DLD1 (cell line): ENCODE measurements at regions not wholly inside any gene's neighbourhood (a gene's known extent, or its start where the extent isn't known, plus 50 kb on each side); places are given as distances from the start of the nearest gene placed in this dataset.

Experiments used
- in situ Hi-C: cut with HindIII; loops from 2 replicates; pipeline ENCODE4 v1.10.0; 2017; ENCODE audit warnings: low sequenced_read_pairs

DNA sequence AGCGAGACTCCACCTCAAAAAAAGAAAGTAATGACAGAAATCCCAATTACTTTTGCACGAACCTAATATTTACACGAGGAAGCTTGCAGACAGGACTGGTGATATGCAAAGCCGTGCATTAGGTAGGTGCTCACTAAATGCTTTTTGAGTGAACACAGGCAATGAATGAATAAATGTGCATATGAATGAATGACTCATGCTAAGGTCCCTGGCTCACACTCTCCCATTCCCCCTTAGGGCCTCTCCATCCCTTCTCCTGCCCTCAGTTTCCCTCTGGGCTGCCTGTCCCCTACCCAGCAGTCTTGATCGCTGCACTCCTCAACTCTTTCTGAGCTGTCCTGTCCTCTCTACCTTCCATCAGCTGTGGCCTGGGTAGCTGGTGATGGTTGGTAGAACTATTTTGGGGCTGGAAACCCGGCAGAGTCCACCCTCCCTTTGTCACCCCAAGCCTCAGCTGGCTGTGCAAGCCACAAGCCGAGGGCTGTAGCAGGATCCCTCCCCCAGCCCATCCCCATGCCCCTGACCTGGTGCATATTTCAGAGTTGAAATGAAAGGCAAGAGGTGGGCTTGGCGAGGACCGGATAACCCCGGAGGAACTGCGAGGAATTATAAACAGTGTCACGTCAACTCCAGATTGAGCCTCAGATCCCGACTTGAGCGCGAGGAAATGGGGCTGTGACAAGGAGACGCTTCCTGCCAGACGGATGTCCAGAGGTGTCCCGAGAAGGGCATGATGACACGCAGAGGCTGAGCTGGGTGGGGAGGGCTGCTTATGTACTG, 191.7 kb upstream of the GSC start:
- in situ Hi-C loops, result no loop called here

GRCh38 chr14:94960285-94961001, 190.5 kb upstream of the GSC start:
- in situ Hi-C loops, result no loop called here

- in situ Hi-C loops, result no loop called here
Observed at GRCh38 chr14:94953541-94954260, 183.8 kb upstream of the GSC start.

DNA sequence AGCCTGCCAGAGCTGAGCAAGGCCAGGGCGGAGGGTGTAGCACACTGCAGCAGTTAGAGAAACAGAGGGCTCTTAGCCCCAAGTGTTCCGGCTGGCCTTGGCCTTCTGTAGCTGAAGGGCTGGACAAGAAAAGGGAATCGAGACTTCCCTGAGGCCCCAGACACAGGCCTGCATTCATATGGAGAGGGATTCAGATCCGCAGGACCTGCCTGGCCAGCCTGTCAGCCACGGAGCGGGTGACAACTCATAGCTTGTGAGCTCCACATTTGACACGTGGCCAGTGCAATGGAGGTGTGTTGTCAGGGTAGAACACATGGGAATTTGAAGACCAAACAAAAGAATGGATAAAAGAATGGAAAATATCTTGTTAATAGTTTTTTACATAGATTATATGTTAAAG, 182.2 kb upstream of the GSC start:
- in situ Hi-C loops, result no loop called here

- in situ Hi-C loops, result no loop called here
Observed at GRCh38 chr14:94946244-94946643, 176.3 kb upstream of the GSC start.

- in situ Hi-C loops, result no loop called here
Observed at GRCh38 chr14:94945615-94946014, 175.7 kb upstream of the GSC start.

DNA sequence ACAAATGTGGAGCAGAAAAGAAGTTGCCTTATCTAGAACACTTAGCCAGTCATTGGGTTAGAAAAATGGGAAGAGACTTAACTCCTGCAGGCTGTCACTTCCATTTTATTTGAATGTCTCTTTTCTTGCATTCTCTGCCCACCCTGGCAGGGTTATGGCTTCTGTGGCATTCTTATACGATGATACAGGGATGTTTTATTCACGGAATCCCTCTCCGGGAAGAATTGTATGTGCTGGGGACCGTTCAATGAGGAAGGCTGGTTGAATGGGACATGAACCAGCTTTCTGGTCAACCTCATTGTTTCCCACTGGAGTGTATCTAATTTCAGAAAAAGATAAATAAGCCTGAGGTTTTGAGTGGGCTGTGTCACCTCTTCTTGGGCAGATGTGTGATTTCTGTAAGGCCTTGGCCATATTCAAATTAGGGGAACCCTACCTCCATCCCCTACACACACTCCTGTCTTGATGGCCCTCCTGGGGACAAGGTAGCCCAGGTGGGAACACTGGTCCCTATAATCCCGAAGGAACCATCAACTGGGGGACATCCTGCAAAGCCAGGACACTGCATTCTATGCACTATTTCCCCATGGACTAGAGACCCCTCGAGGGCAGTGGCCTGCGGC, 174.8 kb upstream of the GSC start:
- in situ Hi-C loops, result no loop called here

DNA sequence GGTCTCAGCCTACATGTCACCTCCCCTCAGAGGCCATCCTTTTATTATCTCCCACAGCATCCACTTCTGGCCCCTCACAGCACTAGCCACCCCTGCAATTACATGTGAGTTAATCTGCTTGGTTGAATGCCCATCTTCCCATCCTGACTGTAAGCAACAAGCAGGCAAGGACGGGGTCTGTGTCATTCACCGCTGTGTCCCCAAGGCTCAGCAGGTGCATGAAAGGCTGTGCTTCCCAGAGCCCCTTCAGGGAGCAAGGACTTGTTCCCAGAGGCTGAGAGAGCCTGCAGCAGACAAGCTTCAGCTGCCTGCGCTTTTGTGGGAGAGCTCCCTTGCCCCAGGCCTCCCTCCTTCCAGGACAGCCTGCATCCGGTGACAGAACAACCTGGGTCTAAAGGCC, 172.7 kb upstream of the GSC start:
- in situ Hi-C loops, result no loop called here

- in situ Hi-C loops, result no loop called here
Observed at GRCh38 chr14:94941311-94941710, 171.4 kb upstream of the GSC start.

GRCh38 chr14:94940263-94940993, 170.5 kb upstream of the GSC start:
- in situ Hi-C loops, result no loop called here

GRCh38 chr14:94938016-94938415, 168.1 kb upstream of the GSC start:
- in situ Hi-C loops, result no loop called here

GRCh38 chr14:94936901-94937685, 167.2 kb upstream of the GSC start:
- in situ Hi-C loops, result no loop called here

- in situ Hi-C loops, result no loop called here
Observed at GRCh38 chr14:94936401-94936892, 166.5 kb upstream of the GSC start.

- in situ Hi-C loops, result no loop called here
Observed at GRCh38 chr14:94935706-94936300, 165.9 kb upstream of the GSC start.

- in situ Hi-C loops, result no loop called here
Observed at GRCh38 chr14:94934276-94934810, 164.4 kb upstream of the GSC start.

DNA sequence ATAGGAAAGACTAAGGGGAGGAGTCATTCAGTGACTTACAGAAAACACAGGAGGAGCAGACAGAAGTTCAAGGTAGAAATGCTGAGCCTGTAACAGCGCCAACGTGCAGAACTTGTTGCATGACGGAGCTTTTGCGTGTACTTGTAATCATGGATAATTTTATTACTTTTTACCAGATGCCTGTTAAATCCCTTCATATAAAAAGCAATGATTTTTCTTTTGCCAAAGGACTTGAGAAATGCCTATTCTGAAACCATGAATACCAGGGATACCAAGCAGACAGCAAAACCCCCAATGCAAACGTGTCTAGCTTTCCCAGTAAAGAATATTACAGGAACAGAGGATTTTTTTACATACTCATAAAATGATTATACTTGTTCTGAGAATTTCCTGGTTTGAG, 163.6 kb upstream of the GSC start:
- in situ Hi-C loops, result no loop called here

DNA sequence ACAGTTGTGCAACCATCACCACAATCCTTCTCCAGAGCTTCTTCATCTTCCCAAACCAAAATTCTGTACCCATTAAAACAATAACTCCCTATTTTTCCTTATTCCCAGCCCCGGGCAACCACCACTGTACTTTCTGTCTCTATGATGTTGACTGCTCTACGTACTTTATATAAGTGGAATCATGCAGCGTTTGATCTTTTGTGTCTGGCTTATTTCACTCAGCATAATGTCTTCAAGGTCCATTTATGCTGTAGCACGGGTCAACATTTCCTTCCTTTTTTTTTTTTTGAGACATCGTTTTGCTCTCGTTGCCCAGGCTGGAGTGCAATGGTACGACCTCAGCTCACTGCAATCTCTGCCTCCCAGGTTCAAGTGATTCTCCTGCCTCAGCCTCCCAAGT, 162.7 kb upstream of the GSC start:
- in situ Hi-C loops, result no loop called here

DNA sequence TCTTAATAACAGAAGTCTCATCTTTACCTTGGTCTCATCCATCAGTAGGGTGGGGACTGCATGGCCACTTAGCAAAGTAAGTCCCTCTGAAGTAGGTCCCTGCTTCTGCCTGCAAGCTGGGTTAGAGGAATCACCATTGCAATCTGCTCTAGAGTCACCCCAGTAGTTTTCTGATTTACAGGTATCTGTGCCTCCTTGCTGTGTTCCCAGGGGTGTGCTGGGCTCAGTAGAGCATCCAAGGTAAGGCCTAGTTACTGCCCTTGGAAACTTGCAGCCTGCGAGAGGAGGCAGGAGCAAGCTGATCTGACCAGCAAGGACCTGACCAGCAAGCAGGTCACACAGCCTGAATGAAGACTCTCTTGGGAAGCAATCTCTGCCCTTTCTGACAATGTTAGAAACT, 160.8 kb upstream of the GSC start:
- in situ Hi-C loops, result no loop called here

GRCh38 chr14:94929354-94929753, 159.4 kb upstream of the GSC start:
- in situ Hi-C loops, result no loop called here
